SK-N-SH treated with all-trans-retinoic acid at 6 μM for 48 hours (cell line): ENCODE measurements at regions not wholly inside any gene's neighbourhood (a gene's known extent, or its start where the extent isn't known, plus 50 kb on each side); places are given as distances from the start of the nearest gene placed in this dataset.

Experiments
- ATAC-seq: fragments of 200-7000 bp; cut with Tn5 transposase; 3 replicates; pipeline ENCODE4 v1.9.1; 2020; ENCODE audit warnings: mild to moderate bottlenecking, moderate library complexity
- ARNTL ChIP-seq: fragments of 450-650 bp; formaldehyde crosslinking; IDR thresholded peaks from 2 replicates; pipeline ENCODE4 v1.5.0; 2020; ENCODE audit warnings: low read depth, mild to moderate bottlenecking, moderate library complexity, borderline replicate concordance
- BACH2 ChIP-seq: fragments of 250-450 bp; sonication (Bioruptor Pico); IDR thresholded peaks from 2 replicates; pipeline ENCODE4 v1.9.0; 2021; ENCODE audit warnings: mild to moderate bottlenecking, borderline replicate concordance
- CSDC2 ChIP-seq: fragments of 250-450 bp; sonication (Bioruptor Pico); IDR thresholded peaks from 2 replicates; pipeline ENCODE4 v1.5.0; 2020; ENCODE audit warnings: mild to moderate bottlenecking, moderate library complexity
- ESRRG ChIP-seq: fragments of 250-450 bp; sonication (Bioruptor Pico); IDR thresholded peaks from 2 replicates; pipeline ENCODE4 v1.6.1; 2021; ENCODE audit warnings: mild to moderate bottlenecking
- GLIS3 ChIP-seq: fragments of 250-450 bp; sonication (Bioruptor Pico); IDR thresholded peaks from 2 replicates; pipeline ENCODE4 v1.5.0; 2020; ENCODE audit warnings: mild to moderate bottlenecking, moderate library complexity
- ISL1 ChIP-seq: fragments of 250-450 bp; sonication (Bioruptor Pico); IDR thresholded peaks from 2 replicates; pipeline ENCODE4 v2.1.2; 2022; ENCODE audit warnings: mild to moderate bottlenecking, moderate library complexity
- OSR1 ChIP-seq: fragments of 250-450 bp; sonication (Bioruptor Pico); IDR thresholded peaks from 2 replicates; pipeline ENCODE4 v1.8.0; 2022; ENCODE audit warnings: moderate library complexity, mild to moderate bottlenecking, inconsistent platforms
- PPARA ChIP-seq: fragments of 250-450 bp; sonication (Bioruptor Pico); IDR thresholded peaks from 2 replicates; pipeline ENCODE4 v1.5.0; 2020; ENCODE audit warnings: mild to moderate bottlenecking, borderline replicate concordance
- RARB ChIP-seq: fragments of 250-450 bp; sonication (Bioruptor Pico); IDR thresholded peaks from 2 replicates; pipeline ENCODE4 v1.8.0; 2021; ENCODE audit warnings: mild to moderate bottlenecking, moderate library complexity
- SNAI2 ChIP-seq: fragments of 250-450 bp; sonication (Bioruptor Pico); IDR thresholded peaks from 2 replicates; pipeline ENCODE4 v1.5.0; 2020; ENCODE audit warnings: mild to moderate bottlenecking, moderate library complexity
- TCF4 ChIP-seq: fragments of 250-450 bp; sonication (Bioruptor Pico); IDR thresholded peaks from 2 replicates; pipeline ENCODE4 v1.8.0; 2021; ENCODE audit warnings: mild to moderate bottlenecking, moderate library complexity, borderline replicate concordance
- TOX ChIP-seq: fragments of 250-450 bp; sonication (Bioruptor Pico); IDR thresholded peaks from 2 replicates; pipeline ENCODE4 v1.8.0; 2021; ENCODE audit warnings: mild to moderate bottlenecking, moderate library complexity, borderline replicate concordance
- ZC3H10 ChIP-seq: fragments of 250-450 bp; sonication (Bioruptor Pico); IDR thresholded peaks from 2 replicates; pipeline ENCODE4 v1.5.1; 2021; ENCODE audit warnings: mild to moderate bottlenecking, moderate library complexity
- ZFP3 ChIP-seq: fragments of 250-450 bp; sonication (Bioruptor Pico); IDR thresholded peaks from 2 replicates; pipeline ENCODE4 v1.5.0; 2020; ENCODE audit warnings: mild to moderate bottlenecking, moderate library complexity
- ZFP30 ChIP-seq: fragments of 450-650 bp; formaldehyde crosslinking; IDR thresholded peaks from 2 replicates; pipeline ENCODE4 v1.5.0; 2022; ENCODE audit warnings: mild to moderate bottlenecking, moderate library complexity
- ZNF565 ChIP-seq: fragments of 450-650 bp; formaldehyde crosslinking; conservative IDR thresholded peaks from 2 replicates; pipeline ENCODE4 v1.5.0; 2020; ENCODE audit warnings: low read depth, mild to moderate bottlenecking, moderate library complexity
- ZNF70 ChIP-seq: fragments of 450-650 bp; formaldehyde crosslinking; IDR thresholded peaks from 2 replicates; pipeline ENCODE4 v1.5.0; 2020; ENCODE audit warnings: mild to moderate bottlenecking, moderate library complexity
- ZNF8 ChIP-seq: fragments of 450-650 bp; formaldehyde crosslinking; IDR thresholded peaks from 2 replicates; pipeline ENCODE4 v1.5.0; 2020; ENCODE audit warnings: mild to moderate bottlenecking, moderate library complexity
- TF ChIP-seq, protein P1 (sequence below): fragments of 250-450 bp; sonication (Bioruptor Pico); IDR thresholded peaks from 2 replicates; pipeline ENCODE4 v1.8.0; 2020; ENCODE audit warnings: mild to moderate bottlenecking, moderate library complexity, borderline replicate concordance
- TF ChIP-seq, protein P2 (sequence below): fragments of 250-450 bp; sonication (Bioruptor Pico); IDR thresholded peaks from 2 replicates; pipeline ENCODE4 v1.5.1; 2020; ENCODE audit warnings: low read depth, mild to moderate bottlenecking, moderate library complexity
- TF ChIP-seq, protein P3 (sequence below): fragments of 250-450 bp; sonication (Bioruptor Pico); IDR thresholded peaks from 2 replicates; pipeline ENCODE4 v1.5.1; 2021; ENCODE audit warnings: mild to moderate bottlenecking, moderate library complexity
- TF ChIP-seq, protein P4 (sequence below): fragments of 250-450 bp; sonication (Bioruptor Pico); IDR thresholded peaks from 2 replicates; pipeline ENCODE4 v1.8.0; 2021; ENCODE audit warnings: low read depth, mild to moderate bottlenecking, moderate library complexity, borderline replicate concordance

DNA sequence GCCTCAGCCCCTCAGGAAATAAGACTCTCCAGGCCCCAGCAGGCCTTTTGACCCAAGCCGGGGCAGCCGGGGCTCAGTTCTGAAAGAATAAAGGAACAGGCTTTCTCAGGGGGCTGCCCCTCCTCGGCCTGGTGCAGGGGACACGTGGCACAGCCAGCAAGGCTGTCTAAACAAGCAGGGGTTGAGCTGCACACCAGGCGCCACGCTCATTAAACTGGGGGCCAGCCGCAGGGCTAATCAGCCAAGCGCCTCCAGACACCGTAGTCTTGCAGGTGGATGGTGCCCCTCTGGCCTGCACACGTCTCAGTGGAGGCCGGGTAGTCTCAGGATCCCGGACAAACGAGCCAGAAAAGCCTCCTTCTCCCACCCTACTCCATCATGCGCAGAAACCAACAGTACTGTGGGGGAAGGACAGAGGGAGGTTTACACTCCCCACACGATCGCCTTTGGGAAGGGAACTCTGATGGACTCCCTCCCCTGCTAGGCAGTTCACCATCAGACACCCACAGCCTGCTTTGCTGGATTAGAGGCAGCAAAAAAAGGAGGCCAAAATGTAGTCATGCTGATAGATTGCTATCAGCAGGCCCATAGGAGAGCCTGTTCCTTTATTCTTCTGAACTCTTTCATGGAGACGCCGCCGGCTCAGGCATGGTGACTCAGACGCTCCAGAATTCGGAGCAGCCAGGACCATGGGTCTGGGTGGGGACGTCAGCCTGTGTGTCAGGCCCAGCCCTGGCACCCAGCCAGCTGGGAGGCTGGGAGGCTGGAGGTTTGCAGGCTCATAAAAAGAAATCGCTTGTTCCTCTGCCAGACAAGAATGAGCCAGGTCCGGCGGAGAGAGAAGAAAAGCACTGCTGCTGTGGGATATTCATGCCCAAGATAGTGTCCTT, 342.4 kb downstream of the BCOR start:
- TF ChIP-seq ZNF70 (CRISPR knock-in tag) (no peak), BACH2 (CRISPR knock-in tag) (no peak), OSR1 (CRISPR knock-in tag) (no peak), GLIS3 (CRISPR knock-in tag) (no peak), ISL1 (CRISPR knock-in tag) (no peak), ARNTL (CRISPR knock-in tag) (no peak), ZNF8 (CRISPR knock-in tag) (no peak), TOX (CRISPR knock-in tag) (no peak), SNAI2 (no peak), TCF4 (CRISPR knock-in tag) (no peak), ESRRG (no peak), ZC3H10 (CRISPR knock-in tag) (no peak), PPARA (CRISPR knock-in tag) (no peak), ZFP30 (CRISPR knock-in tag) (no peak), RARB (no peak)
- TF ChIP-seq, protein P1, sequence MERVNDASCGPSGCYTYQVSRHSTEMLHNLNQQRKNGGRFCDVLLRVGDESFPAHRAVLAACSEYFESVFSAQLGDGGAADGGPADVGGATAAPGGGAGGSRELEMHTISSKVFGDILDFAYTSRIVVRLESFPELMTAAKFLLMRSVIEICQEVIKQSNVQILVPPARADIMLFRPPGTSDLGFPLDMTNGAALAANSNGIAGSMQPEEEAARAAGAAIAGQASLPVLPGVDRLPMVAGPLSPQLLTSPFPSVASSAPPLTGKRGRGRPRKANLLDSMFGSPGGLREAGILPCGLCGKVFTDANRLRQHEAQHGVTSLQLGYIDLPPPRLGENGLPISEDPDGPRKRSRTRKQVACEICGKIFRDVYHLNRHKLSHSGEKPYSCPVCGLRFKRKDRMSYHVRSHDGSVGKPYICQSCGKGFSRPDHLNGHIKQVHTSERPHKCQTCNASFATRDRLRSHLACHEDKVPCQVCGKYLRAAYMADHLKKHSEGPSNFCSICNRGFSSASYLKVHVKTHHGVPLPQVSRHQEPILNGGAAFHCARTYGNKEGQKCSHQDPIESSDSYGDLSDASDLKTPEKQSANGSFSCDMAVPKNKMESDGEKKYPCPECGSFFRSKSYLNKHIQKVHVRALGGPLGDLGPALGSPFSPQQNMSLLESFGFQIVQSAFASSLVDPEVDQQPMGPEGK (CRISPR knock-in tag), result no peak
- TF ChIP-seq, protein P2, sequence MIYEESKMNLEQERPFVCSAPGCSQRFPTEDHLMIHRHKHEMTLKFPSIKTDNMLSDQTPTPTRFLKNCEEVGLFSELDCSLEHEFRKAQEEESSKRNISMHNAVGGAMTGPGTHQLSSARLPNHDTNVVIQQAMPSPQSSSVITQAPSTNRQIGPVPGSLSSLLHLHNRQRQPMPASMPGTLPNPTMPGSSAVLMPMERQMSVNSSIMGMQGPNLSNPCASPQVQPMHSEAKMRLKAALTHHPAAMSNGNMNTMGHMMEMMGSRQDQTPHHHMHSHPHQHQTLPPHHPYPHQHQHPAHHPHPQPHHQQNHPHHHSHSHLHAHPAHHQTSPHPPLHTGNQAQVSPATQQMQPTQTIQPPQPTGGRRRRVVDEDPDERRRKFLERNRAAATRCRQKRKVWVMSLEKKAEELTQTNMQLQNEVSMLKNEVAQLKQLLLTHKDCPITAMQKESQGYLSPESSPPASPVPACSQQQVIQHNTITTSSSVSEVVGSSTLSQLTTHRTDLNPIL, result no peak
- TF ChIP-seq, protein P3, sequence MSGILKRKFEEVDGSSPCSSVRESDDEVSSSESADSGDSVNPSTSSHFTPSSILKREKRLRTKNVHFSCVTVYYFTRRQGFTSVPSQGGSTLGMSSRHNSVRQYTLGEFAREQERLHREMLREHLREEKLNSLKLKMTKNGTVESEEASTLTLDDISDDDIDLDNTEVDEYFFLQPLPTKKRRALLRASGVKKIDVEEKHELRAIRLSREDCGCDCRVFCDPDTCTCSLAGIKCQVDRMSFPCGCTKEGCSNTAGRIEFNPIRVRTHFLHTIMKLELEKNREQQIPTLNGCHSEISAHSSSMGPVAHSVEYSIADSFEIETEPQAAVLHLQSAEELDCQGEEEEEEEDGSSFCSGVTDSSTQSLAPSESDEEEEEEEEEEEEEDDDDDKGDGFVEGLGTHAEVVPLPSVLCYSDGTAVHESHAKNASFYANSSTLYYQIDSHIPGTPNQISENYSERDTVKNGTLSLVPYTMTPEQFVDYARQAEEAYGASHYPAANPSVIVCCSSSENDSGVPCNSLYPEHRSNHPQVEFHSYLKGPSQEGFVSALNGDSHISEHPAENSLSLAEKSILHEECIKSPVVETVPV (CRISPR knock-in tag), result no peak
- TF ChIP-seq, protein P4, sequence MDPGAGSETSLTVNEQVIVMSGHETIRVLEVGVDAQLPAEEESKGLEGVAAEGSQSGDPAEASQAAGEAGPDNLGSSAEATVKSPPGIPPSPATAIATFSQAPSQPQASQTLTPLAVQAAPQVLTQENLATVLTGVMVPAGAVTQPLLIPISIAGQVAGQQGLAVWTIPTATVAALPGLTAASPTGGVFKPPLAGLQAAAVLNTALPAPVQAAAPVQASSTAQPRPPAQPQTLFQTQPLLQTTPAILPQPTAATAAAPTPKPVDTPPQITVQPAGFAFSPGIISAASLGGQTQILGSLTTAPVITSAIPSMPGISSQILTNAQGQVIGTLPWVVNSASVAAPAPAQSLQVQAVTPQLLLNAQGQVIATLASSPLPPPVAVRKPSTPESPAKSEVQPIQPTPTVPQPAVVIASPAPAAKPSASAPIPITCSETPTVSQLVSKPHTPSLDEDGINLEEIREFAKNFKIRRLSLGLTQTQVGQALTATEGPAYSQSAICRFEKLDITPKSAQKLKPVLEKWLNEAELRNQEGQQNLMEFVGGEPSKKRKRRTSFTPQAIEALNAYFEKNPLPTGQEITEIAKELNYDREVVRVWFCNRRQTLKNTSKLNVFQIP (CRISPR knock-in tag), result no peak

DNA sequence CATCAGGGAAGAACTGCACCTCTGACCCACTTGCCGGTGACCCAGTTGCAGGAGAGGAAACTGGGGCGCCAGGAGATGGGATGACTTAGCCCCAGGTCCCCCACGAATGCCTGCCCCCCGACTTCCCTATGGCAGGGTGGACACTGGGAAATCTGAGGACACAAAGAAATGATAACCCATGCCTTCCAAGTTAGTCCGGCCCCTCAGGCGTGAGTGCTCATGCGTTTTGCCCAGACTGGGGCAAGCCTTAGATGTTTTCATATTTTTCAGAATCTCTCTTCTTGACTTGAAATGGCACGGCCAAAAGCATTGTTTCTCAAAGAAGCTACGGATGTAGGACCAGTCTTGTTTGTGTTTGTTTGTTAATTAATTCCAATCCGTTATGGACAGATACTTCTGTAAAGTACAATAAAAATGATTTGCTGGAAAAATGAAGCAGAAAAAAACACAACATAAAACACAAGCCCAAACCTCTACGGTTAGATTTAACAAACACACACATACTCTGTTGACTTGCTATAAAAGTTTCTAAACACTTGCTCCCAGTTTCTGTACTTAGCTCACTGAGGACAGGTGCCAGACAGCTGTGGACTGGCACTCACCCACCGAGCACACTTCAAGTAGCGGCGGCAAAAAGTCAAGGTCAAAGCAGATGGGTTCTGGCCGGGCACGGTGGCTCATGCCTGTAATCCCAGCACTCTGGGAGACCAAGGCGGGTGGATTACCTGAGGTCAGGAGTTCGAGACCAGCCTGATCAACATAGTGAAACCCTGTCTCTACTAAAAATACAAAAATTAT, 341.5 kb downstream of the BCOR start:
- peak; percentile 1; the same call in 1 of the 3 replicates for ATAC-seq
- TF ChIP-seq, protein P1 (CRISPR knock-in tag), result no peak
- TF ChIP-seq ZC3H10 (CRISPR knock-in tag) (no peak), GLIS3 (CRISPR knock-in tag) (no peak), RARB (no peak)

More for the DNA sequence above, 342.4 kb downstream of the BCOR start:
- peak; percentile 89 for ATAC-seq

DNA sequence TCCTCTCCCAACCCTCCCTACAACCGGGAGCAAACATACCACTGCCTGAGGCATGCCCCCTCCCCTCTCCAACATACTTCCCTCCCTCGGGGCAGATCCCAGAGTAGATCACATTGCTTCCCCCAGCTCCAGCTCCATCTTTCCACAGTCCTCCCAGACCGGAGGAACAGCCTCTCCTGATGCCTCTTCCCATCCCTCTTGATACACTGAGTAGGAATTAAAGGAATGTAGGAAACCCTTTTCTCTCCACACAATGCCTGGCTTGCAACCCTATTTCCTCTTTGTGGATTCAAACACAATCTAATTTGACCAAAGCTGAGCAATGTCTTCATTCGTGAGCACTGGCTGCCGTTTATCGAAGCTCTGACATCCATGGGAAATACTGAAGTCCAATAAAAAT, 339.8 kb downstream of the BCOR start:
- ATAC-seq, result peak; percentile 12; the same call in 2 of the 3 replicates
- TF ChIP-seq ZNF70 (CRISPR knock-in tag) (no peak), SNAI2 (no peak), ZNF565 (CRISPR knock-in tag) (no peak), TOX (CRISPR knock-in tag) (no peak), ESRRG (no peak), CSDC2 (CRISPR knock-in tag) (no peak), ARNTL (CRISPR knock-in tag) (no peak), ZFP3 (CRISPR knock-in tag) (no peak), ZNF8 (CRISPR knock-in tag) (no peak), ISL1 (CRISPR knock-in tag) (no peak)
- TF ChIP-seq, protein P1 (CRISPR knock-in tag), result no peak
- TF ChIP-seq, protein P4 (CRISPR knock-in tag), result no peak
